Omental fat pad (tissue), 3 donors: ENCODE measurements at regions not wholly inside any gene's neighbourhood (a gene's known extent, or its start where the extent isn't known, plus 50 kb on each side); places are given as distances from the start of the nearest gene placed in this dataset.

Source experiments
- ATAC-seq: fragments of 150-250 bp; one replicate; pipeline ENCODE4 v1.9.1; 2016; ENCODE audit warnings: mild to moderate bottlenecking, moderate library complexity; ENCODE audit not compliant: low FRiP score
- DNase-seq: peaks from one replicate; pipeline ENCODE4 v3.0.0-alpha.2; 2019; ENCODE audit warnings: low spot score
- TF ChIP-seq, protein P1 (sequence below), 3 donors: fragments of 450-650 bp; IDR thresholded peaks; one replicate each; pipeline ENCODE4 v1.5.1; 2016 to 2017; ENCODE audit warnings: antibody characterized with exemption in 3 of 3, mild to moderate bottlenecking in 3 of 3, moderate library complexity in 2 of 3

DNA sequence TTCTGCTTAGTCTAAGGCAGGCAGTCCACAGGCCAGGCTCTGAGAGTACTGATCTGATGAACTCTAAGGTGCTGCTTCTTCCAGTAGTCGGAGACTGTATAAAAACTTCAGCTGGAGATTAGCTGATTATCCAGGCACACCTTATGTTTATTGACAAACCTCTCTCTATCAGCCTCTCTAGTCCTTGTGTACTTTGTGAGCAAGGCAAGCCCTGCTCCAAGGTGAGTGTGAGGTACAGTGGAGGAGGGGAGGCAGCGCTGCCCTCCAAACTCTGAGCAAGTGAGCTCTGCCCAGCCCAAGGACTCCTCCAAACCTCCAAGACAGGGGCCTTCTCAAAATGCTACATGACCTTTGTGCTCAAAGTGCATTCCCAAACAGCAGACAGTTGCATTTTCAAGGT is 95.9 kb upstream of the CDKN3 start:
- no peak for ATAC-seq
- TF ChIP-seq, protein P1, sequence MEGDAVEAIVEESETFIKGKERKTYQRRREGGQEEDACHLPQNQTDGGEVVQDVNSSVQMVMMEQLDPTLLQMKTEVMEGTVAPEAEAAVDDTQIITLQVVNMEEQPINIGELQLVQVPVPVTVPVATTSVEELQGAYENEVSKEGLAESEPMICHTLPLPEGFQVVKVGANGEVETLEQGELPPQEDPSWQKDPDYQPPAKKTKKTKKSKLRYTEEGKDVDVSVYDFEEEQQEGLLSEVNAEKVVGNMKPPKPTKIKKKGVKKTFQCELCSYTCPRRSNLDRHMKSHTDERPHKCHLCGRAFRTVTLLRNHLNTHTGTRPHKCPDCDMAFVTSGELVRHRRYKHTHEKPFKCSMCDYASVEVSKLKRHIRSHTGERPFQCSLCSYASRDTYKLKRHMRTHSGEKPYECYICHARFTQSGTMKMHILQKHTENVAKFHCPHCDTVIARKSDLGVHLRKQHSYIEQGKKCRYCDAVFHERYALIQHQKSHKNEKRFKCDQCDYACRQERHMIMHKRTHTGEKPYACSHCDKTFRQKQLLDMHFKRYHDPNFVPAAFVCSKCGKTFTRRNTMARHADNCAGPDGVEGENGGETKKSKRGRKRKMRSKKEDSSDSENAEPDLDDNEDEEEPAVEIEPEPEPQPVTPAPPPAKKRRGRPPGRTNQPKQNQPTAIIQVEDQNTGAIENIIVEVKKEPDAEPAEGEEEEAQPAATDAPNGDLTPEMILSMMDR (IDR thresholded peaks at IDR 0.05) = no peak
- no peak for DNase-seq

DNA sequence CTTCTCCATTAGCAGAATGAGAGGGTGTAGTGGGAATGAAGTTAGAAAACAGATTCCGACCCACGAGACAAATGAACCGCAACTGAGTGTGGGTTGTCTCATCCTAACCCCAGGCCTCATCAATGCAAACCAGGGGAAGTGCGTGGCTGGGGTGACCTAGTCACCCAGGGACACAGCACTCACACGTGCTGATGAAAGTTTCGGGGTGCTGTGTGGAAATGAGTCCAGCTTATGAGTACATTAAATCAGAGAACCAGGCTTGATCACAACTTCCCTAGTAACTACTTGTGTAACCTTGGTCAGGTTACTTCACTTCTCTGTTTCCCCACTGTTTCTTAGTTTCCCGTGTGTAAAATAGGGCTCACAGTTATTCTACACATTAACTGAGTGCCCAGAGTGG is 95.4 kb upstream of the CDKN3 start:
- DNase-seq (no peak), ATAC-seq (no peak)
- TF ChIP-seq, protein P1 (IDR thresholded peaks at IDR 0.05) = no peak

DNA sequence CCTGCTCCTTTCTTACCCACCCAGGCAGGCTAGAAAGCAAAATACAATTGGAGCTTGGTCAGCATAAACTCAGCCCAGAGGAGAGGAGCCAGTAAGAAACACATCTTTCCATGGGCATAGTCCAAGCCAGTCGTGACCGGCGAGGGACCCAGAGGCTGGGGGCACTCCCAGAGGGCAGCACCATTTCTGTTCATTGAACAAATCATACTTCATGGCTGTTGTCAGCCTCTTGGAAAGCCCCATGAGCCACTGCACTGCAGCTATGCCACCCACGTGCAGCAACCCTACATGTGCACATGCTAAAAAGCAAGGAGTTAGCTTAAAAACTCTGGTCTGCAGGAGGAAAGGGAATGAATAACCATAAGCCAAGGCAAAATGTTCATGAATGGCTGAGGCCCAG is 90.0 kb upstream of the CDKN3 start:
- no peak for ATAC-seq
- TF ChIP-seq, protein P1 (IDR thresholded peaks at IDR 0.05) = no peak
- no peak for DNase-seq

DNA sequence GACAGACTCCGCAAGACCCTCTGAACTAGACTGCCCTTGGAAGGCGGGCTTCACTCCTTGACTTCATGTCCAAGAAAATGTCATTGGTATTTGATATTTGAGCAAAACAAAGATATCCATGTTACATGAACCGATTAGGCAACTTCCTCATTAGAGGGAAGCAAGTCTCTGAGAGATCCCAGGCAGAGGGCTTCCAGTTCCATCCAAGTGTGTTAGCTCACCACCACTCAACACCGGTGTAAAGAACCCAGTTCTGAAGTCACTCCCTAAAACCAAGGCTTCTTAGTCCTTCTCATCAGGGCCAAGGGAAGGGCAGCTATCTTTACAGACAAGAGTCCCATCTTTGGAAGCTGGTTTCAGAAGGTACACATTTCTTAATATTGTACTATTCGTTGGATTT is 87.2 kb upstream of the CDKN3 start:
- TF ChIP-seq, protein P1 (IDR thresholded peaks at IDR 0.05) = no peak
- DNase-seq = no peak
- ATAC-seq = no peak

DNA sequence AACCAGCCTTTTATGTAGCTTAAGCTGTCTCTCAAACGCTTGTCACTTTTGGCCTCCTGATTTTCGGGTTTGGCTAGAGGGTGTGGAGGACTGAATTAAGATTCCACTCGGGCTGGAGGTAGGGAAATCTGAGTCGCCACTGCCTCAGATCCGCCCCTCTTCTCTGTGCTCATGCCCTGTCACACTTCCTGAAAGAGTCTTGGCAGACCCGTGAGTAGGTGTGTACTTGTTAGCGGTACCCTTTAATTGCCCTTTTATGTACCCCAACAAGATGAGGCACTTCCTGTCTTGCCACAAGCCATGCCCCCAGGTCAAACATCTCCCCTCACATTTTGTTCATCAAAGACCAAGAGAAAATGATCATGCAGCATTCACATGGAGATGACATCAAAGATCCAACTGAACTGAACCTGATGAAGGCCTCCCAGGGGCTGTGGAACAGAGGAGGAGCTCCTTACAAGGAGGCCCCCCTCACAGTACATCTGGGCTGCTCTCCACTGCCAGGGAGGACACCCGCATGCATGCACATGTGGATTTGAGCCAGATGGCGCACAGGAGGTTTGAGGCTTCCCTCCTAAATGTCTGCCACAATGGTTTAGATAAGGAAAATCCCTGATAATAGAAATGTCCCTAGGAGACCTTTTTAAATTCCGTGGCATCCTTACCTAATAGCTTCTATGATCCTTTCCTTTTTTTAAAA is 86.5 kb upstream of the CDKN3 start:
- TF ChIP-seq, protein P1 (IDR thresholded peaks at IDR 0.05) = no peak
- no peak for DNase-seq
- ATAC-seq = no peak

DNA sequence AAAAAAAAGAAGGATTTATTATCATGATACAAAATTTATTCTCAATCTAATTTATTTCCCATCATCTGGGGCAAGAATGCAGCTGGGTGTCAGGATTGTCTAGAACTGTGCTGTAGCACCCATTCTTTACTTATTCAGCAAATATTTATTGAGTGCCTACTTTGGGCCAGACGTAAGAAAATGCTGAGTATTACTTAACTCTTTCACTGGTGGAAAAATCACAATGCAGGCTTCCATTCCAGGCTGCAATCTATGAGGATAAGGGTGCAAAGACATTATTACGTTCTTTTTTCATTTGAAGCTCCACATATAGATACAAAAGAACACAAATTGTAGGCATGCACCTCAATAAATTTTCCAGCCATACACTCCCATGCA is 86.0 kb upstream of the CDKN3 start:
- no peak for DNase-seq
- ATAC-seq = no peak
- TF ChIP-seq, protein P1 (IDR thresholded peaks at IDR 0.05) = no peak

DNA sequence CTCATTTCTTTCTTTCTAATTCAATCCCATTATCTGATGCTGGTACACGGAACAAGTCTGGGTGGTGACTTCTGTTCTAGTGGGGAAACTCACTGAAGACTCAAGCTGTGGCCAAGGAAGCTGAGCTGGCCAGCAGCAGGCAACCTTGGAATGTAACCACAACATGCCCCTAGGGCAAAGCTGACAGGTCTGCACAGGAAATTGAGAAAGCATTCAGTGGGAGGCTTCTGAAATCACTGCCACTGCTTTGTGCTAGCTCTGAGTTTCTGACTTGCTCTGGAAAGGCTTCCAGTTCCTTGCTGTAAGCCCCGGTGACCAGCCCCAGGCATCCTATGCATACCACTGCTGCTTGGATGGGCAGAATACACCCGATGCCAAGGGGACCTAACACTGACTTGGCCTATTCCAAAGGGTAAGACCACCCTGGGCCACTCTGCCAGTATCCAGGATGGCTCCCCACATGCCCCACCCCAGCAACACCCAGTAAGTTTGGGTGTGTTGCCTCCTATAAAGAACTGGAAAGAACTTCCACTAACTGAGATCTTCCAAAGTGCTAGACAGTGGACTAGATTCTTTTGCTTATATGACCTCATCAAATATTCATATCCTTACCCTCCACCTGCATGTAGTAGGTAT is 84.5 kb upstream of the CDKN3 start:
- TF ChIP-seq, protein P1 (IDR thresholded peaks at IDR 0.05) = no peak
- ATAC-seq (peak; percentile 49), DNase-seq (no peak)
